C4-2B (cell line): ENCODE measurements at regions not wholly inside any gene's neighbourhood (a gene's known extent, or its start where the extent isn't known, plus 50 kb on each side); places are given as distances from the start of the nearest gene placed in this dataset.

Source experiments
- H3K27ac ChIP-seq: fragments of 450-650 bp; 2 replicates; pipeline ENCODE4 v1.5.1; 2017
- ZFX ChIP-seq: fragments of 450-650 bp; IDR thresholded peaks from 2 replicates; pipeline ENCODE4 v1.6.1; 2017
- TF ChIP-seq, protein P1 (sequence below): fragments of 450-650 bp; conservative IDR thresholded peaks from 2 replicates; pipeline ENCODE4 v1.5.1; 2017; ENCODE audit warnings: mild to moderate bottlenecking

DNA sequence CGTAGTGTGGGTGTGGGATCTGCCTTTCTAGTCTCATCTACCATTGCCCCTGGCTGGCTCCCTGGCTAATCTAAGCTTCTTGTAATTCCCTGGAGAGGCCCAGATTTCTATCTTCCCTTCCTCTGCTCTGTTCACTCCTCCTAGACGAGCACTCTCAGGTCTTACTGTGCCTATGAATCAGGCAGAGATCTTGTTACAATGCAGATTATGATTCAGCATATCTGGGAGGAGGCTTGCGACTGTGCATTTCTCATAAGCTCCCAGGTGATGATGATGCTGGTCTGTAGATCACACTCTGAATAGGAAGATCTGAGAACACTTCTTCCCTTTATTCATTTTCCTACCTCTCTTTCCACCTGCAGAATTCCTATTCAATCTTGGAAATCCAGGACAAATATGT is 200.1 kb downstream of the CBLN1 start:
- TF ChIP-seq ZFX: no peak
- TF ChIP-seq, protein P1, sequence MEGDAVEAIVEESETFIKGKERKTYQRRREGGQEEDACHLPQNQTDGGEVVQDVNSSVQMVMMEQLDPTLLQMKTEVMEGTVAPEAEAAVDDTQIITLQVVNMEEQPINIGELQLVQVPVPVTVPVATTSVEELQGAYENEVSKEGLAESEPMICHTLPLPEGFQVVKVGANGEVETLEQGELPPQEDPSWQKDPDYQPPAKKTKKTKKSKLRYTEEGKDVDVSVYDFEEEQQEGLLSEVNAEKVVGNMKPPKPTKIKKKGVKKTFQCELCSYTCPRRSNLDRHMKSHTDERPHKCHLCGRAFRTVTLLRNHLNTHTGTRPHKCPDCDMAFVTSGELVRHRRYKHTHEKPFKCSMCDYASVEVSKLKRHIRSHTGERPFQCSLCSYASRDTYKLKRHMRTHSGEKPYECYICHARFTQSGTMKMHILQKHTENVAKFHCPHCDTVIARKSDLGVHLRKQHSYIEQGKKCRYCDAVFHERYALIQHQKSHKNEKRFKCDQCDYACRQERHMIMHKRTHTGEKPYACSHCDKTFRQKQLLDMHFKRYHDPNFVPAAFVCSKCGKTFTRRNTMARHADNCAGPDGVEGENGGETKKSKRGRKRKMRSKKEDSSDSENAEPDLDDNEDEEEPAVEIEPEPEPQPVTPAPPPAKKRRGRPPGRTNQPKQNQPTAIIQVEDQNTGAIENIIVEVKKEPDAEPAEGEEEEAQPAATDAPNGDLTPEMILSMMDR: no peak
- no peak overlapping the region for H3K27ac ChIP-seq

DNA sequence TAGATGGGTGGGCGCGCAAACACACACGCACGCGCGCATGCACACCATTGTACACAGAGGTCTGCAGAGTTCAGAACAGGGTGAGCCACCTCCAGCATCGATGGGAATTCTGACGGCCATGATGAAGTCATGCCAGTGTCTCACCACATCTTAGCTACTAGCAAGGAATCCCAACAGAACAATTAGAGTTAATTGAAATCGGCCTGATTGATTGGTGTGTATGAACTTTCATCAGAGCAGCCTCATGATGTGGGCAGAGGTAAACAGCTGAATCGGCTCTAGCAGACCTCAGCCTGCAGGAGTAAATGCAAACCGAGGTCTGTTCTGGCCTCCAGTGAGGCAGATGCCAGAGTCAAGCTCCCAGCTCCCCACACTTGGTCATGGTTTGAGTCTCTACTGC is 200.6 kb downstream of the CBLN1 start:
- no peak for TF ChIP-seq ZFX
- TF ChIP-seq, protein P1: no peak

DNA sequence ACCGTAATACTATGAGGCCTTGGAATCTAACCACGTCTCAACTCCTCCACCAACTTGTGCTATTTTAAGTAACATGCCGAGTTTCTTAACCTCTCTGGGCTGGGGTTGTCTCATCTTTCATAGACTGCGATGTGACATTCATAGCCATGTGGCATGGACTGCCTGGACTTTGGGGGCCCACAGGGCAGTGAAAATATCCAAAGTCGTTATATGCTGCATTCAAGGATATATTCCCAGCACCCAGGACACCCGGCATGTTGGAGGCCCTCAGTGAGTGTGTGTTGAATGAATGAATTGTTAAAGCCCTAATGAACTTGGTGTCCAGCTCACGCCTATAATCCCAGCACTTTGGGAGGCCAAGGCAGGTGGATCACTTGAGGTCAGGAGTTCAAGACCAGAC is 203.1 kb downstream of the CBLN1 start:
- TF ChIP-seq, protein P1: no peak
- TF ChIP-seq ZFX: no peak

More for the DNA sequence above, 200.6 kb downstream of the CBLN1 start:
- no peak overlapping the region for H3K27ac ChIP-seq

DNA sequence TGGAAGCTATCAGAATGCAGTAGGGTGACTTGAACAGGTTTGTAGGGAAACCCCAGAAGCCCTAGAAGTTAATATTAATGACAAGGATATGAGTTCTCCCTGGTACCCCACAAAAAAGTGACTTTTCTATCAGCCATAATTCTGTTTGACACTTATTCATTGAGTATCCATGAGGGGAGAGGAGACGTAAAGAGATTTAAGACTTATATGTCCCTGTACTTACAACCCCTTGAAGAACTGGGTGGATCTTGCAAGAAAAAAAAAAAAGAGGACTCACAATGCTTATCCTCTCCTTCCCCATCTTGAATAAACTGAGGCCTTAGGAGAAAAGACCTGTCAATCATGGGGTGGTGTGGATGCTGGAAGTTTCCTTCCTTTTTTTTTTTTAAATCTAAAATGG is 203.5 kb downstream of the CBLN1 start:
- H3K27ac ChIP-seq: no peak overlapping the region
- TF ChIP-seq ZFX: no peak
- TF ChIP-seq, protein P1: no peak

More for the DNA sequence above, 203.1 kb downstream of the CBLN1 start:
- no peak overlapping the region for H3K27ac ChIP-seq

DNA sequence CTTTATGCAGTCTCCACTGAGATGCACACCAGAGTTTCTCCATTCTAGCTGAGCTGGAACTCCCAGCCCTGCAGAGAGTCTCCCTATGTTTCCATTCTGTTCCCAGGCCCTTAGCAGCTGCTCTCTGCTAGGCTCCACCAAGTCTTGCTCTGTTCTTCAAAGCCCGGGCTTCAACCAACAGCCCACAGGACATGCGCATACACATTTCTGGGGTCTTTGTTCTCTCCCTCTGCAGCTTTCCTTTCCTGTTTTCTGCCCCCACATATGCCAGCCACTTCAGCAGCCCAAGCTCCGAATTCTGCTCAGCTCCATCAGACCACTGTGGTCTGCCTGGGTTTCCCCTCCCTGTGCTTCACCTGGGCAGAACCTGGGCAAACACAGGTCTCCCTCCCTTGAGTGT is 205.9 kb downstream of the CBLN1 start:
- no peak overlapping the region for H3K27ac ChIP-seq
- TF ChIP-seq, protein P1: no peak
- no peak for TF ChIP-seq ZFX

DNA sequence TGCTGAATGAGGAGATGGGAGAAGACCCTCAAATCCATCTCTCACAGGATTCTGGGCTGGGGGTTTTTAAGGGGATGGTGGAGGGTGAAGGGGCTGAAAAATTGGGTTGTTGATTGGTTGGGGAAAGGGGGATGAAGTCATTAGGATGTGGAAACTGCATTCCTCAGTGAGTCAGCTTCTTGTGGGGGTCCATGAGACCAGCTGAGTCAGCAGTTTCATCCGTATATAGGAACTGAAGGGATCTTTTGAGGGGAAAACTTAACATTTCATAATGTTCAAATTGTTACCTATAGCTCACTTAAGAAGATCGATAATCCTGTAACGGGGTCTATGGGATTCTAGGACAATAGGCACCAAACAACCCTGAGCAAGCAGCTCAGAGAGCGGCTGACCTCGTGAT is 213.4 kb downstream of the CBLN1 start:
- TF ChIP-seq, protein P1: no peak
- TF ChIP-seq ZFX: no peak
- H3K27ac ChIP-seq: no peak overlapping the region

DNA sequence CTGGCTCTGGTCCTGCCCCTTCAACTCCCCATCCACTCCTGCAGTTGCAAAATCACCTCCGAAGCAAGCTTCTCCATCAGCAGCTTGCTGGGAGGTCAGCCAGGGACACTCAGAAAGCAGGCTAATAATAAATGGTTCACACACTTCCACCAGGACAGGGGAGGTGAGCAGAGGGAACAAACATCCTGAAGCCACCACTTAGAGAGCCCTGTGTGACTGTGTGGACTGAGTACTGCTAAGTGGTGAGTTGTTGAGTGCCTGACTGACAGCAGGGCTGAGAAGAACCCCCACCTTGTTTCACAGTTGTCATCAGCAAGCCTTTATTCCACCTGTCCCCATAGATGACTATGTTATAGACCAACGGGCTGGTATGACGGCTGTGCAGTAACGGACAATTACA is 213.9 kb downstream of the CBLN1 start:
- TF ChIP-seq ZFX: no peak
- TF ChIP-seq, protein P1: no peak
- H3K27ac ChIP-seq: no peak overlapping the region
